Motor neuron (in vitro differentiated cells): ENCODE measurements at regions not wholly inside any gene's neighbourhood (a gene's known extent, or its start where the extent isn't known, plus 50 kb on each side); places are given as distances from the start of the nearest gene placed in this dataset.
A peak's percentile ranks its signal among the peaks of the same experiment; 100 is the strongest.

Experiments
- ATAC-seq, 8 experiments: fragments of 200-7000 bp; cut with Tn5 transposase; replicated peaks in 6 of 8; 2 replicates each; pipeline ENCODE4 v1.8.0; 2021; ENCODE audit warnings: mild to moderate bottlenecking in 8 of 8, moderate library complexity in 8 of 8
- H3K27ac ChIP-seq, 2 donors: fragments of 250-450 bp; sonication (Bioruptor Pico); 2 replicates each; pipeline ENCODE4 v1.9.0; 2021; ENCODE audit warnings: antibody characterized with exemption in 2 of 2, mild to moderate bottlenecking in 2 of 2, moderate library complexity in 1 of 2
- H3K4me1 ChIP-seq, 2 donors: fragments of 250-450 bp; sonication (Bioruptor Pico); replicated peaks in 1 of 2; 2 replicates each; pipeline ENCODE4 v1.6.1; 2021; ENCODE audit warnings: antibody characterized with exemption in 2 of 2, mild to moderate bottlenecking in 2 of 2, moderate library complexity in 1 of 2
- H3K4me3 ChIP-seq, 5 donors: fragments of 250-450 bp; sonication (Bioruptor Pico); 2 replicates each; pipeline ENCODE4 v1.9.0; 2021; ENCODE audit warnings: antibody characterized with exemption in 5 of 5, mild to moderate bottlenecking in 5 of 5, moderate library complexity in 4 of 5
- WGBS, 10 experiments: fragments of 450-650 bp; shearing (Covaris generic); methylation state at CpG; one replicate each; pipeline ENCODE4 v1.0.0; 2022; 5-methylcytosine and 5-hydroxymethylcytosine counted together
- in situ Hi-C, 9 experiments: fragments of 400-800 bp; cut with MboI; loops; one replicate each; pipeline ENCODE4 v1.15.0; 2021; ENCODE audit warnings: low sequenced_read_pairs in 9 of 9, low pct_unique_long_range_greater_than_20kb in 2 of 9; ENCODE audit not compliant: unreplicated experiment in 9 of 9

- H3K4me1 ChIP-seq = no peaks in the 10 kb centered on the region
- no peak for ATAC-seq
- no peak overlapping the region for H3K27ac ChIP-seq
- 69 to 100% (median 94%) methylated on average over 1 to 2 of the region's 2 CpGs; no CpG with 5 or more reads in 3 of the 10 experiments for WGBS, 10 experiments
- no peak overlapping the region for H3K4me3 ChIP-seq
- in situ Hi-C loops = no loop called here
Observed at GRCh38 chr4:146998157-146998556, 52.5 kb upstream of the TTC29 start.

DNA sequence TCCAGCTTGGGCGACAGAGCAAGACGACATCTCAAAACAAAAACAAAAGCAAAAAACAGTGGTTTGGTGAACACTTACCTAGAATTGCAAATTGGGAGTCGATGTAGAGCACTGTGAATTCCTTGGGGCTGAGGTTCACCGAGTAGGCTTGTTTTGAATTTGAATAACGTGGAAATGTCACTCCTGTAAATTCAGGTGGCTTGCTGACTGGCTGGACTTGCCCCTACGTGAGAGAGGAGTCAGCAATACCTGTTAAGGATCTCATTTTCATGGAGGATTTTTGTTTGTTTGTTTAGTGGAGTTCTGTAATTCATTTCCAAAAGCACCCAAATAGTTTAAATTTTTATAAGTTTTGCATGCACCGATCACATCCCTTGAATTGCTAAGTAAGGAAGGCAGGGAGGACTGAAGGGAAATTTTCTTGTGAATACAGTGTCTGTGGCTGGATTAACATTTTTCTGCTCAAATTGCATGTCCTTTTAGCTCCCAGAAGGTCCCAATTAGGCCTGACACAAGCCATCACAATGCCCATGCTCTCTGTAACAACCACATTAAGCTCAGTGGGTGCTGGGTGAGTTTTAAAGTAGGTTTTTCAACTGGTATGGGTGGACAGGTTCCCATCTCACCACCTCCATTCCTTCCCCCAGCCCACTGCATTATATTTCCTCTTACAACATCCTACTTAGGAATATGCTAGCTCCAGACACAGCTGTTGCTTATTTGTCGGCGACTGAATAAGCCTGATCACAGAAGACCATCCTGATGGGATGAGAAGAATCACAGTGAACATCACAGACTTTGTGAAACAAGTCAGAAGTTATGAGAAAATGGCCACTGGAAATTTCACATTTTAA is 58.5 kb upstream of the TTC29 start:
- peak in 3 of 8 experiments; percentile 92 to 96 (median 94) for ATAC-seq
- no peak overlapping the region for H3K27ac ChIP-seq
- in situ Hi-C loops = no loop called here
- no peaks in the 10 kb centered on the region for H3K4me1 ChIP-seq
- no peak overlapping the region for H3K4me3 ChIP-seq
- 13 to 93% (median 57%) methylated on average over 2 to 8 of the region's 9 CpGs; no CpG with 5 or more reads in 1 of the 10 experiments for WGBS, 10 experiments

DNA sequence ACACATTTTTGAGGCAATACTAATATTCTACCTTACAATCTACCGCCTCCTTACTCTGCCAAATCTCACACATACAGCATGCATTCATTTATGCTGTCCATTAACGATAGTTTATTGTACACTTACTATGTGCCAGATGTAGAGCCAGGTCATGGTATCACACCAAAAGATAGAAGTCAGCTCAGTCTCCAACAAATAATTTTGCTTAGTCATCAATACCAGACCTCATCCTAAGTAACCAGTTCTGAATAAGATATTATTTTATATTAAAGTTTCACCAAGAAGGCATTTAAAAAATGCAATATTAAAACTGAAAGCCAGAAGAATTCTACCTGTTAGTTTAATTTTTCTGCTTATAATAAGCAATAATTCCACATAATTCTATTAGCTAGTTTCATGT is 60.6 kb upstream of the TTC29 start:
- Histone ChIP-seq H3K27ac (no peak overlapping the region), H3K4me1 (peaks cover 0 to 7% of the 10 kb centered on the region in 2 donors), H3K4me3 (no peak overlapping the region)
- in situ Hi-C loops = no loop called here
- no peak for ATAC-seq
- 58 to 100% (median 97%) methylated on average over 1 to 2 of the region's 2 CpGs; no CpG with 5 or more reads in 2 of the 10 experiments for WGBS, 10 experiments

DNA sequence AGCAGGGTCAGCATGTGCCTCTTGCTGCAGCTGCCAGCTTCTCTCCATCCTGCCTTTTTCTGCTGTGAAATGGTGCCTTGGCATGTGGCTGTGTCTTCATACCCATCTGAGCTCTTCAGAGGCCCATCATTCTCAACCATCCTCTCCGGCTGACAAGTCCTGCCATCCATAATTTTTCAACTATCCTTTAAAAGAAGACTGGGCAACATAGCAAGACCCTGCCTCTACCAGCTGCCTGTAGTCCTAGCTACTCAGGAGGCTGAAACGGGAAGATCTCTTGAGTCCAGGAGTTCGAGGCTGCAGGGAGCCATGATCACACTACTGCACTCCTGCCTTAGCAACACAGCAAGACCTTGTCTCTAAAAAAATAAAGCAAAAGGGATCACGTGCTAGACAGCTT is 64.2 kb upstream of the TTC29 start:
- WGBS, 10 experiments = 24 to 100% (median 89%) methylated on average over 1 to 4 of the region's 4 CpGs; no CpG with 5 or more reads in 1 of the 10 experiments
- in situ Hi-C loops = no loop called here
- Histone ChIP-seq H3K27ac (no peak overlapping the region), H3K4me1 (peaks cover 0 to 28% of the 10 kb centered on the region in 2 donors), H3K4me3 (no peak overlapping the region)
- ATAC-seq = no peak

DNA sequence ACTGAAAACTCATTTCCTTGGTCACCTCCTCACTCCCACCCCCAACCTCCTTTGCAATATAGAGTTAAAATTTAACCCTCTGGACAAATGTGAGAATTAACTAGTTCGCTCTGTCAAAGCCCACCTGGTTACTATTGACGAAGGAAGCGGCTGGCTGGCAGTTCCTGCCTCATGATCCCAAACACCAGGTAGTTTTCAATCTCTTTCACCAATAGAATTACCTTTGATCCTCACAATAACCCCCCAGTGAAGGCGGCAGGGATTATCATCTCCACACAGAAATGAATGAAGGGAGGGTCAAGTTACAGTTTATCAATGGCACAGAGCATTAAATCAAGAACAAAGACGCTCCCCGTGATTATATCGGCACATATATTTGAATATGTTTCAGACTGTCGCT is 65.7 kb upstream of the TTC29 start:
- in situ Hi-C loops = no loop called here
- 20 to 96% (median 57%) methylated on average over 2 to 8 of the region's 8 CpGs; no CpG with 5 or more reads in 2 of the 10 experiments for WGBS, 10 experiments
- peak overlapping the region in 1 of 2 donors; percentile 37 for H3K27ac ChIP-seq
- no peak for ATAC-seq
- H3K4me1 ChIP-seq = peaks cover 0 to 28% of the 10 kb centered on the region in 2 donors
- no peak overlapping the region for H3K4me3 ChIP-seq

- Histone ChIP-seq H3K4me1 (peaks cover 0 to 28% of the 10 kb centered on the region in 2 donors), H3K4me3 (no peak overlapping the region), H3K27ac (peak overlapping the region in 1 of 2 donors; percentile 37)
- in situ Hi-C loops = no loop called here
- WGBS, 10 experiments = 0 to 65% (median 38%) methylated on average over 1 to 5 of the region's 5 CpGs; no CpG with 5 or more reads in 1 of the 10 experiments
- ATAC-seq = peak in 5 of 8 experiments; percentile 40 to 72 (median 52)
Observed at GRCh38 chr4:147012059-147012707, 66.5 kb upstream of the TTC29 start.

- H3K4me3 ChIP-seq = no peak overlapping the region
- in situ Hi-C loops = loop anchor here in 1 of 9 experiments (5.0 kb wide), 1 partner anchor 82 kb away; no protein-coding TSS in a partner anchor
Observed at GRCh38 chr4:147014946-147015345, 69.3 kb upstream of the TTC29 start.

DNA sequence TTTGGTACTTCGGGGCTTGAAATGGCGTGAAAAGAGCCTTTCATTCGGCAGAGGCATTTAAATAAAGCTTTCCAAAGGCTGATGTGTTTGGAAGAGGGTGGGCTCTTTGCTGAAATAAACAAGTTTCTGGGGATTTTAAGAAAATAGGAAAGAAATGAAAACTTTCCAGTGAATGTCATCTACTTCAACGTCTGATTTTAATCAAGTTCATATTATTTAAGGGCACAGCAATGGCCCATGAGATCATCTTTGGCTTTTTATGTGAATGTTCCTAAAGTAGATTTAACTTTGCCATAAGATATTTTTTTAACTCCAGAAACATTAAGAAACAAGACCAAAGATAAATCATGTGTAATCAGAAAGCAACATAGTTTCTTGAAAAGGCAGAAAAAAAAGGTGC is 69.8 kb upstream of the TTC29 start:
- in situ Hi-C loops = loop anchor here in 1 of 9 experiments (5.0 kb wide), 1 partner anchor 82 kb away; no protein-coding TSS in a partner anchor
- 0 to 83% (median 46%) methylated on average over 1 to 4 of the region's 4 CpGs for WGBS, 10 experiments
- Histone ChIP-seq H3K27ac (no peak overlapping the region), H3K4me1 (peaks cover 0 to 28% of the 10 kb centered on the region in 2 donors), H3K4me3 (no peak overlapping the region)
- ATAC-seq = no peak

More at GRCh38 chr4:147014946-147015345, 69.3 kb upstream of the TTC29 start:
- 100% methylated on average over 1 of the region's 1 CpG; no CpG with 5 or more reads in 6 of the 10 experiments for WGBS, 10 experiments
- Histone ChIP-seq H3K4me1 (peaks cover 0 to 28% of the 10 kb centered on the region in 2 donors), H3K27ac (no peak overlapping the region)
- ATAC-seq = no peak

DNA sequence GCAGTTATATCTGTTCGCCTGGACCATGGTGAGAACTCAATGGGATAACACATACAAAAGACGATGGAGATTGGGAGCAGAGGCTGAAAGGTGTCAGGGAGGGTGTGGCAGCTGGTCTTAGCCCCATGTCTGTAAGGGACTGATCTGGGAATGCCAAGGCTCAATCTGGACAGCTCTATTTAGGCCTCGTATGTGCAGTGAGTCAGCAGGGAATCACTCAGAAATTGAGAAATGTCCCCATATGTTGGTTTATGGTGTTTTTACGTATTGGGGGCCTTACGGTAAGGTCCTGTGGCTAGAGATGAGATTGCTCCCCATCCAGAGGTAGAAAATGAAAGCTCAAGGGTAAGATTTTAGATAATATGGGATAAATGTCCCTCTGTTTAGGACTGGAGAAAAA is 71.4 kb upstream of the TTC29 start:
- 43 to 100% (median 85%) methylated on average over 2 to 5 of the region's 5 CpGs; no CpG with 5 or more reads in 2 of the 10 experiments for WGBS, 10 experiments
- ATAC-seq = no peak
- H3K4me1 ChIP-seq = peaks cover 0 to 12% of the 10 kb centered on the region in 2 donors
- in situ Hi-C loops = loop anchor here in 1 of 9 experiments (5.0 kb wide), 1 partner anchor 80 kb away; no protein-coding TSS in a partner anchor
- H3K4me3 ChIP-seq = no peak overlapping the region
- no peak overlapping the region for H3K27ac ChIP-seq

DNA sequence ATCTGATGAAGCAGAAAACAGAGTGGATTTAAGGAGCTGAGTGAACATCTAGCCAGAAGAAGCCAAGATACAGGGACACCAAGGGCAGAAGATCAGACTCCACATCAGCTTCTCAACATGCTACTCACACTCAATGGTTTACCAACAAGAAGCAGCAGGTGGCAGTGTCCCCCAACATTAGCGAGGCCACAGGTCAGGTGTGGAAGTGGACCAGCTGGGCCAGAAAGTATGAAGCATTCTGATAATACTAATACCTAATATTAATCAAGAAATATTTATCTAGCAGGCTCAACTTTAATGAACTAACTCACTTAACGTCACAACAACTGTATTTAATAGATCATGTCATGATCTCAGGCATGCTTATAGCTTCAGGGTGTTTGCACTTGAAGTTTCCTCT is 73.4 kb upstream of the TTC29 start:
- in situ Hi-C loops = loop anchor here in 1 of 9 experiments (5.0 kb wide), 1 partner anchor 78 kb away; no protein-coding TSS in a partner anchor
- H3K27ac ChIP-seq = no peak overlapping the region

GRCh38 chr4:147020456-147020855 is 74.8 kb upstream of the TTC29 start:
- in situ Hi-C loops = no loop called here
- no peak for ATAC-seq
- H3K27ac ChIP-seq = no peak overlapping the region
- H3K4me1 ChIP-seq = no peaks in the 10 kb centered on the region
- H3K4me3 ChIP-seq = no peak overlapping the region
- 50 to 96% (median 83%) methylated on average over 2 to 4 of the region's 4 CpGs; no CpG with 5 or more reads in 5 of the 10 experiments for WGBS, 10 experiments

More for the DNA sequence above, 73.4 kb upstream of the TTC29 start:
- no peak overlapping the region for H3K4me3 ChIP-seq
- peak in 3 of 8 experiments; percentile 88 to 89 (median 89) for ATAC-seq
- H3K4me1 ChIP-seq = no peaks in the 10 kb centered on the region
- 0 to 100% (median 40%) methylated on average over 1 to 2 of the region's 2 CpGs; no CpG with 5 or more reads in 3 of the 10 experiments for WGBS, 10 experiments

DNA sequence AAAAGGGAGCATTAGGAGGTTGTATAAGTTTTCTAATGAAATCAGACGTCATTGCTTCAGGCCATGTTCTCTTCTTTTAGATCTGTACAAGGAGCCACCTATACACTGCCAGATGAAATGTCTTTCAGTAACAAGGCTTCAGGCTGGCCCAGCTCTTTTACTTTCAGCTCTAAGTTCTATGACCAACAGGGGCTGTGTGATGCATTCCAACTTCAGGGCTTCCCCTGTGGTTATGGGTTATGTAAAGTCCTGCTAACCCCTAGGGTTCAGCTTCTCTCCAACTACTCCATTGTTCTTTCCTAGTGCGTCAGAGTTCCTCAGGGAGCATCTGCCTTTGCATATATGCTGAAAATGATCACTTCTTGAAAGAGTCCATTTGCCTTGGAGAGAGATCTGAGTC is 79.4 kb upstream of the TTC29 start:
- H3K4me1 ChIP-seq = no peaks in the 10 kb centered on the region
- no peak overlapping the region for H3K27ac ChIP-seq
- in situ Hi-C loops = no loop called here
- no peak overlapping the region for H3K4me3 ChIP-seq
- WGBS, 10 experiments = 56 to 100% (median 79%) methylated on average over 1 to 2 of the region's 2 CpGs; no CpG with 5 or more reads in 2 of the 10 experiments
- ATAC-seq = peak in 2 of 8 experiments; percentile 46 to 73

GRCh38 chr4:147029296-147029695 is 83.6 kb upstream of the TTC29 start:
- Histone ChIP-seq H3K4me3 (no peak overlapping the region), H3K4me1 (no peaks in the 10 kb centered on the region), H3K27ac (no peak overlapping the region)
- in situ Hi-C loops = no loop called here
- no peak for ATAC-seq
